H4 (cell line): ENCODE measurements at regions not wholly inside any gene's neighbourhood (a gene's known extent, or its start where the extent isn't known, plus 50 kb on each side); places are given as distances from the start of the nearest gene placed in this dataset.
"Not testable (repeated sequence)": the region's sequence is repeated elsewhere in the genome, so short reads cannot be mapped to it uniquely, and the experiment has no call there.

Experiments
- DNase-seq: peaks from one replicate; pipeline ENCODE4 v3.0.0-alpha.2; 2015; ENCODE audit warnings: low spot score

GRCh38 chr4:127449449-127449848, 183.3 kb upstream of the INTU start:
- no peak for DNase-seq

- no peak for DNase-seq
Measured at GRCh38 chr4:127450276-127450675, 182.5 kb upstream of the INTU start.

- no peak for DNase-seq
Measured at GRCh38 chr4:127463883-127464282, 168.9 kb upstream of the INTU start.

GRCh38 chr4:127469542-127469941, 163.2 kb upstream of the INTU start:
- DNase-seq, result no peak

GRCh38 chr4:127469959-127470809, 162.6 kb upstream of the INTU start:
- no peak for DNase-seq

- DNase-seq, result not testable (repeated sequence)
Measured at GRCh38 chr4:127478271-127478670, 154.5 kb upstream of the INTU start.

- peak; percentile 34 for DNase-seq
Measured at GRCh38 chr4:127479031-127479622, 153.6 kb upstream of the INTU start.

- DNase-seq, result no peak
Measured at GRCh38 chr4:127482049-127482448, 150.7 kb upstream of the INTU start.

- DNase-seq, result peak; percentile 90
Measured at GRCh38 chr4:127484117-127484516, 148.6 kb upstream of the INTU start.

GRCh38 chr4:127486248-127486647, 146.5 kb upstream of the INTU start:
- no peak for DNase-seq

- no peak for DNase-seq
Measured at GRCh38 chr4:127491571-127491970, 141.2 kb upstream of the INTU start.

- not testable (repeated sequence) for DNase-seq
Measured at GRCh38 chr4:127496875-127497274, 135.9 kb upstream of the INTU start.

- no peak for DNase-seq
Measured at GRCh38 chr4:127498366-127498765, 134.4 kb upstream of the INTU start.

- DNase-seq, result no peak
Measured at GRCh38 chr4:127500242-127500641, 132.5 kb upstream of the INTU start.

- no peak for DNase-seq
Measured at GRCh38 chr4:127501103-127501502, 131.7 kb upstream of the INTU start.

GRCh38 chr4:127503111-127503510, 129.6 kb upstream of the INTU start:
- no peak for DNase-seq

- DNase-seq, result peak; percentile 11
Measured at GRCh38 chr4:127505203-127505602, 127.6 kb upstream of the INTU start.

- no peak for DNase-seq
Measured at GRCh38 chr4:127506283-127506682, 126.5 kb upstream of the INTU start.

GRCh38 chr4:127509155-127509554, 123.6 kb upstream of the INTU start:
- no peak for DNase-seq

- DNase-seq, result not testable (repeated sequence)
Measured at GRCh38 chr4:127512672-127513071, 120.1 kb upstream of the INTU start.

GRCh38 chr4:127515259-127515658, 117.5 kb upstream of the INTU start:
- DNase-seq, result not testable (repeated sequence)

GRCh38 chr4:127518046-127518445, 114.7 kb upstream of the INTU start:
- DNase-seq, result no peak

GRCh38 chr4:127521463-127521862, 111.3 kb upstream of the INTU start:
- no peak for DNase-seq
